HCT116 (cell line): ENCODE measurements at regions not wholly inside any gene's neighbourhood (a gene's known extent, or its start where the extent isn't known, plus 50 kb on each side); places are given as distances from the start of the nearest gene placed in this dataset.

ENCODE experiments used
- ATAC-seq: fragments of 200-7000 bp; cut with Tn5 transposase; 2 replicates; pipeline ENCODE4 v1.9.1; 2020; ENCODE audit warnings: mild to moderate bottlenecking, moderate library complexity
- BruUV-seq: library from RNA; stranded (reverse); fragments of 400-500 nt; replicated peaks from 2 replicates; lab custom pipeline; 2021; lab: Mats Ljungman, UMichigan
- CTCF ChIA-PET: fragments of 300-600 bp; sonication (Branson Sonifier 250); formaldehyde crosslinking; loops from one replicate; lab custom pipeline; 2021; ENCODE audit warnings: antibody characterized with exemption; lab: Charles Lee
- POLR2A ChIA-PET: fragments of 300-600, 350-600 bp; sonication (Branson Sonifier 250); formaldehyde crosslinking; loops from one replicate; lab custom pipeline; 2021; ENCODE audit warnings: antibody characterized with exemption; lab: Charles Lee
- RAD21 ChIA-PET, 2 experiments: fragments of 300-600 bp; sonication (Branson Sonifier 250); formaldehyde crosslinking; loops; one replicate each; lab custom pipeline; 2023; ENCODE audit warnings: low total read pairs in 2 of 2; ENCODE audit not compliant: uncharacterized antibody in 2 of 2, unreplicated experiment in 2 of 2, low non-redundant PET in 1 of 2; lab: Charles Lee
- DNase-seq: peaks from one replicate; pipeline ENCODE4 v3.0.0-alpha.2; 2010; ENCODE audit warnings: low read depth, low spot score
- H2AFZ ChIP-seq: fragments of 200-600 bp; shearing (Covaris generic), sonication (generic); 2 replicates; pipeline ENCODE4 v1.6.1; 2017; ENCODE audit warnings: low read depth, mixed run types, mixed read lengths, antibody characterized with exemption, low read length; ENCODE audit not compliant: poor library complexity, severe bottlenecking
- H3K27ac ChIP-seq: 2 replicates; pipeline ENCODE4 v1.5.1; 2012; ENCODE audit warnings: low read depth, low read length
- H3K27me3 ChIP-seq: fragments of 200-600 bp; sonication (generic); 2 replicates; pipeline ENCODE4 v1.6.1; 2016; ENCODE audit warnings: mixed run types, low read length, mixed read lengths; ENCODE audit not compliant: insufficient read depth
- H3K36me3 ChIP-seq, 2 experiments: fragments of 200-500 bp in 1 of 2; fragments of 200-600 bp in 1 of 2; sonication (Bioruptor generic) in 1 of 2; sonication (generic) in 1 of 2; 2 replicates each; pipeline versions ENCODE4 v1.5.1 to v1.6.1; 2014 to 2016; ENCODE audit warnings: low read length in 2 of 2, inconsistent platforms in 1 of 2, mixed read lengths in 1 of 2, mixed run types in 1 of 2; ENCODE audit not compliant: insufficient read depth in 2 of 2, control insufficient read depth in 1 of 2
- H3K4me1 ChIP-seq, 2 experiments: fragments of 200-600 bp in 1 of 2; sonication (generic) in 1 of 2; 2 replicates each; pipeline versions ENCODE4 v1.5.1 to v1.6.1; 2012 to 2017; ENCODE audit warnings: low read length in 2 of 2, inconsistent platforms in 1 of 2, mild to moderate bottlenecking in 1 of 2, mixed read lengths in 1 of 2, mixed run types in 1 of 2, moderate library complexity in 1 of 2; ENCODE audit not compliant: insufficient read depth in 2 of 2, control insufficient read depth in 1 of 2
- H3K4me2 ChIP-seq: fragments of 200-600 bp; sonication (generic); 2 replicates; pipeline ENCODE4 v1.6.1; 2017; ENCODE audit warnings: mixed run types, low read length, mixed read lengths
- H3K4me3 ChIP-seq, 2 experiments: fragments of 200-600 bp in 1 of 2; sonication (generic) in 1 of 2; replicated peaks in 1 of 2; 2 replicates each; pipeline ENCODE4 v1.5.1; 2011 to 2016; ENCODE audit warnings: low read length in 2 of 2, control low read depth in 1 of 2, low read depth in 1 of 2, mild to moderate bottlenecking in 1 of 2, mixed read lengths in 1 of 2, mixed run types in 1 of 2
- H3K79me2 ChIP-seq: fragments of 200-600 bp; sonication (generic); 2 replicates; pipeline ENCODE4 v1.6.1; 2017; ENCODE audit warnings: mild to moderate bottlenecking, mixed run types, low read length, moderate library complexity, mixed read lengths; ENCODE audit not compliant: insufficient read depth
- H3K9ac ChIP-seq: fragments of 200-600 bp; sonication (generic); 2 replicates; pipeline ENCODE4 v1.6.1; 2016; ENCODE audit warnings: low read length, mixed read lengths
- H3K9me2 ChIP-seq: fragments of 200-600 bp; sonication (generic), shearing (Covaris generic); 2 replicates; pipeline ENCODE4 v1.6.1; 2017; ENCODE audit warnings: mixed run types, mild to moderate bottlenecking, moderate library complexity; ENCODE audit not compliant: insufficient read depth
- H3K9me3 ChIP-seq, 2 experiments: fragments of 200-500 bp in 1 of 2; fragments of 200-600 bp in 1 of 2; sonication (Bioruptor generic) in 1 of 2; sonication (generic) in 1 of 2; 2 replicates each; pipeline ENCODE4 v1.6.1; 2014 to 2017; ENCODE audit warnings: low read length in 2 of 2, mixed read lengths in 2 of 2, inconsistent platforms in 1 of 2, low read depth in 1 of 2, mild to moderate bottlenecking in 1 of 2, mixed run types in 1 of 2, moderate library complexity in 1 of 2; ENCODE audit not compliant: control insufficient read depth in 1 of 2, insufficient read depth in 1 of 2
- H4K20me1 ChIP-seq: fragments of 200-600 bp; sonication (generic), shearing (Covaris generic); 2 replicates; pipeline ENCODE4 v1.6.1; 2017; ENCODE audit warnings: mixed run types, mild to moderate bottlenecking, moderate library complexity; ENCODE audit not compliant: insufficient read depth
- CTCF ChIP-seq, 3 experiments: fragments of 200-600 bp in 1 of 3; sonication (generic) in 1 of 3; IDR thresholded peaks in 2 of 3; conservative IDR thresholded peaks in 1 of 3; 2 replicates each; pipeline ENCODE4 v1.5.1; 2012 to 2017; ENCODE audit warnings: low read depth in 2 of 3, low read length in 2 of 3, antibody characterized with exemption in 1 of 3, borderline replicate concordance in 1 of 3, control low read depth in 1 of 3, mild to moderate bottlenecking in 1 of 3, mixed read lengths in 1 of 3, mixed run types in 1 of 3, moderate library complexity in 1 of 3; ENCODE audit not compliant: insufficient read depth in 1 of 3
- SIN3A ChIP-seq: IDR thresholded peaks from 2 replicates; pipeline ENCODE4 v1.6.1; 2012; ENCODE audit warnings: low read depth
- SP1 ChIP-seq: IDR thresholded peaks from 2 replicates; pipeline ENCODE4 v1.6.1; 2012; ENCODE audit warnings: low read depth
- SRF ChIP-seq: IDR thresholded peaks from 2 replicates; pipeline ENCODE4 v1.6.1; 2012; ENCODE audit warnings: low read depth
- YY1 ChIP-seq: IDR thresholded peaks from 2 replicates; pipeline ENCODE4 v1.6.1; 2011; ENCODE audit warnings: low read length, low read depth, moderate library complexity, mild to moderate bottlenecking; ENCODE audit not compliant: insufficient replicate concordance; ENCODE audit errors: extremely low read depth
- ZFX ChIP-seq: fragments of 450-650 bp; IDR thresholded peaks from 2 replicates; pipeline ENCODE4 v1.6.1; 2017
- ZNF274 ChIP-seq: fragments of 200-500 bp; sonication (Bioruptor generic); IDR thresholded peaks from 2 replicates; pipeline ENCODE4 v1.6.1; 2014; ENCODE audit warnings: mild to moderate bottlenecking, low read depth, low read length, inconsistent platforms
- intact Hi-C: fragments of 100-400 bp; cut with micrococcal nuclease; formaldehyde crosslinking; loops from 2 replicates; pipeline ENCODE4 v1.10.0; 2022
- TF ChIP-seq, protein P1 (sequence below): IDR thresholded peaks from 2 replicates; pipeline ENCODE4 v1.6.1; 2011; ENCODE audit warnings: mild to moderate bottlenecking, low read length, moderate library complexity; ENCODE audit not compliant: insufficient replicate concordance; ENCODE audit errors: extremely low read depth

- Histone ChIP-seq H4K20me1 (no peaks in the 10 kb centered on the region), H3K4me3 (no peak overlapping the region), H3K4me1 (no peaks in the 10 kb centered on the region), H3K36me3 (no peaks in the 10 kb centered on the region), H3K9me2 (no peaks in the 10 kb centered on the region), H3K79me2 (no peaks in the 10 kb centered on the region), H3K27me3 (no peaks in the 10 kb centered on the region), H3K27ac (no peak overlapping the region), H3K4me2 (no peak overlapping the region), H2AFZ (no peak overlapping the region)
- no peak for ATAC-seq
- CTCF ChIA-PET = no interaction called here
- RAD21 ChIA-PET = no interaction called here
- POLR2A ChIA-PET = no interaction called here
- intact Hi-C loops = no loop called here
- no TSS peak for BruUV-seq
- TF ChIP-seq SIN3A (no peak), SP1 (no peak), ZFX (no peak), CTCF (IDR thresholded peaks at IDR 0.05 in 2 of 3, conservative IDR thresholded peaks at IDR 0.05 in 1 of 3; ENCODE audit: borderline replicate concordance in 1 of 3, insufficient read depth in 1 of 3, low read depth in 2 of 3, low read length in 2 of 3) (no peak), SRF (no peak), ZNF274 (no peak), YY1 (no peak)
- TF ChIP-seq, protein P1, sequence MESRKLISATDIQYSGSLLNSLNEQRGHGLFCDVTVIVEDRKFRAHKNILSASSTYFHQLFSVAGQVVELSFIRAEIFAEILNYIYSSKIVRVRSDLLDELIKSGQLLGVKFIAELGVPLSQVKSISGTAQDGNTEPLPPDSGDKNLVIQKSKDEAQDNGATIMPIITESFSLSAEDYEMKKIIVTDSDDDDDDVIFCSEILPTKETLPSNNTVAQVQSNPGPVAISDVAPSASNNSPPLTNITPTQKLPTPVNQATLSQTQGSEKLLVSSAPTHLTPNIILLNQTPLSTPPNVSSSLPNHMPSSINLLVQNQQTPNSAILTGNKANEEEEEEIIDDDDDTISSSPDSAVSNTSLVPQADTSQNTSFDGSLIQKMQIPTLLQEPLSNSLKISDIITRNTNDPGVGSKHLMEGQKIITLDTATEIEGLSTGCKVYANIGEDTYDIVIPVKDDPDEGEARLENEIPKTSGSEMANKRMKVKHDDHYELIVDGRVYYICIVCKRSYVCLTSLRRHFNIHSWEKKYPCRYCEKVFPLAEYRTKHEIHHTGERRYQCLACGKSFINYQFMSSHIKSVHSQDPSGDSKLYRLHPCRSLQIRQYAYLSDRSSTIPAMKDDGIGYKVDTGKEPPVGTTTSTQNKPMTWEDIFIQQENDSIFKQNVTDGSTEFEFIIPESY = no peak
- TF ChIP-seq, all 23 proteins: peak for 0
- Histone ChIP-seq H3K9ac (no peak overlapping the region), H3K9me3 (peaks cover 5 to 7% of the 10 kb centered on the region in 2 experiments; a peak in 2 of 4 replicates)
- DNase-seq = no peak
Observed at GRCh38 chr14:85224241-85224640, 305.7 kb upstream of the FLRT2 start.
